ENCODE measurements at regions not wholly inside any gene's neighbourhood (a gene's known extent, or its start where the extent isn't known, plus 50 kb on each side); places are given as distances from the start of the nearest gene placed in this dataset.

DNA sequence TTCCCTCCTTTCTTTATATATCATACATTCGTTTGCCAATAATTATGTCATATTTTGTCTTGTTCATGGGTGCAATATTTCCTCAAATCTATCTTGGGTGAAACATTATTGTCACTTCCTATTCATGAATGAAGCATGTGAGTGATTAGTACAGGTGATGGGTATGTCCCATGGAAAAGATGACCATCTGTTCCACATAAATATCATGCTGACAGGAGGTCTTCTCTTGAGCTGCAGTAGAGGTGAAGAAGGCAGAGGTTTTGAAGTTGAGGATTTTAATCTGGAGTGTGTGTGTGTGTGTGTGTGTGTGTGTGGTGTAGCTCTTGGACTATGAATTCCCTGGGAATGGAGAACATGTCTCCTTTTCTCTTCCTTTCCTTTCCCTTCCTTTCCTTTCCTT lies 350.5 kb upstream of the CHRM2 start:
- Histone ChIP-seq H3K4ac (replicated peaks; ENCODE audit: insufficient read length, low read depth, low read length) (no peak overlapping the region), H3K14ac (ENCODE audit: insufficient read length) (no peak overlapping the region)

More for the DNA sequence above, 350.5 kb upstream of the CHRM2 start:
- POLR2A ChIA-PET (ENCODE audit: partially characterized antibody) = no interaction called here
- H3K18ac ChIP-seq (ENCODE audit: extremely low read depth, low read length) = no peak overlapping the region
- H4K5ac ChIP-seq (ENCODE audit: insufficient read length, low read depth, low read length) = no peak overlapping the region
- H3K36me3 ChIP-seq (ENCODE audit: control insufficient read depth in 2 of 4, insufficient read depth in 4 of 4, low read length in 3 of 4) = no peaks in the 10 kb centered on the region
- H3K4me1 ChIP-seq (replicated peaks in 1 of 4; ENCODE audit: control insufficient read depth in 3 of 4, insufficient read depth in 4 of 4, low read length in 3 of 4) = no peaks in the 10 kb centered on the region; a peak in 1 of 7 replicates
- H3K23me2 ChIP-seq (ENCODE audit: low read depth, low read length) = no peaks in the 10 kb centered on the region
- H2AK5ac ChIP-seq (ENCODE audit: low read depth, low read length) = no peak overlapping the region
- no peak overlapping the region for H3K23ac ChIP-seq (ENCODE audit: insufficient read length)
- TF ChIP-seq BRCA1 (IDR thresholded peaks at IDR 0.05; ENCODE audit: low read depth, low read length) (no peak), CHD2 (IDR thresholded peaks at IDR 0.05; ENCODE audit: low read length) (no peak), SP4 (IDR thresholded peaks at IDR 0.05; ENCODE audit: low read length) (no peak), FOSL1 (IDR thresholded peaks at IDR 0.05; ENCODE audit: insufficient read depth, low read depth, low read length) (no peak), KDM4A (IDR thresholded peaks at IDR 0.05; ENCODE audit: low read depth, low read length, severe bottlenecking) (no peak), TBP (IDR thresholded peaks at IDR 0.05; ENCODE audit: low read depth, low read length) (no peak)
- no peaks in the 10 kb centered on the region for H3K79me1 ChIP-seq (ENCODE audit: low read depth, low read length)
- H2AFZ ChIP-seq (ENCODE audit: low read length) = no peak overlapping the region
- no peak overlapping the region for H4K8ac ChIP-seq (ENCODE audit: extremely low read depth, insufficient read depth, low read length)
- H3K27ac ChIP-seq (ENCODE audit: low read depth, low read length) = no peak overlapping the region
- no peak overlapping the region for H4K91ac ChIP-seq (replicated peaks; ENCODE audit: insufficient read length, low read length)
- no peaks in the 10 kb centered on the region for H3K27me3 ChIP-seq (replicated peaks in 1 of 4; ENCODE audit: control insufficient read depth in 3 of 4, extremely low read depth in 1 of 4, insufficient read depth in 3 of 4, low read length in 3 of 4)
- no peak for FAIRE-seq
- H3K9me3 ChIP-seq (ENCODE audit: insufficient read depth in 2 of 2, low read depth in 1 of 2, low read length in 1 of 2) = no peaks in the 10 kb centered on the region
- H3K4me2 ChIP-seq (ENCODE audit: insufficient read depth in 1 of 2, low read depth in 2 of 2, low read length in 2 of 2) = no peak overlapping the region
- H2BK15ac ChIP-seq (ENCODE audit: low read length) = no peak overlapping the region
- WGBS, 2 experiments (ENCODE audit: extremely low coverage in 1 of 2, insufficient coverage in 1 of 2, insufficient read length in 1 of 2, insufficient replicate concordance in 2 of 2, low coverage in 1 of 2, low lambda C conversion rate in 2 of 2, missing lambda C conversion rate in 1 of 2) = 80% methylated on average over 1 of the region's 1 CpG; no CpG with 5 or more reads in 1 of the 2 experiments
- H2BK12ac ChIP-seq (ENCODE audit: low read depth, low read length) = no peak overlapping the region
- H2BK120ac ChIP-seq (replicated peaks; ENCODE audit: low read depth, low read length) = no peak overlapping the region
- no peak overlapping the region for H3K56ac ChIP-seq (replicated peaks; ENCODE audit: insufficient read length, low read depth, low read length)
- no peak overlapping the region for H3K4me3 ChIP-seq (ENCODE audit: extremely low read depth in 1 of 4, insufficient read depth in 2 of 4, low read depth in 3 of 4, low read length in 4 of 4)
- H2BK20ac ChIP-seq (ENCODE audit: low read length) = no peak overlapping the region
- no peaks in the 10 kb centered on the region for H3K79me2 ChIP-seq (ENCODE audit: control insufficient read depth in 1 of 2, insufficient read depth in 2 of 2, low read length in 2 of 2)
- CTCF ChIA-PET (ENCODE audit: partially characterized antibody) = no interaction called here
- DNase-seq (ENCODE audit: low read depth in 1 of 2, low spot score in 2 of 2) = no peak
- H4K20me1 ChIP-seq (replicated peaks in 1 of 2; ENCODE audit: control insufficient read depth in 1 of 2, insufficient read depth in 2 of 2, low read length in 2 of 2) = no peaks in the 10 kb centered on the region
- H2BK5ac ChIP-seq (ENCODE audit: low read depth, low read length) = no peak overlapping the region
- H3K9ac ChIP-seq (replicated peaks in 1 of 4; ENCODE audit: extremely low read depth in 1 of 4, low read depth in 3 of 4, low read length in 3 of 4) = no peak overlapping the region
